SHP77 treated with DMSO at 0.1 percent for 48 hours (cell line): ENCODE measurements at regions not wholly inside any gene's neighbourhood (a gene's known extent, or its start where the extent isn't known, plus 50 kb on each side); places are given as distances from the start of the nearest gene placed in this dataset.
"Not testable (repeated sequence)": the region's sequence is repeated elsewhere in the genome, so short reads cannot be mapped to it uniquely, and the experiment has no call there.

Experiments used
- DNase-seq: peaks from one replicate; lab custom pipeline; 2025; lab: John Stamatoyannopoulos, UW

DNA sequence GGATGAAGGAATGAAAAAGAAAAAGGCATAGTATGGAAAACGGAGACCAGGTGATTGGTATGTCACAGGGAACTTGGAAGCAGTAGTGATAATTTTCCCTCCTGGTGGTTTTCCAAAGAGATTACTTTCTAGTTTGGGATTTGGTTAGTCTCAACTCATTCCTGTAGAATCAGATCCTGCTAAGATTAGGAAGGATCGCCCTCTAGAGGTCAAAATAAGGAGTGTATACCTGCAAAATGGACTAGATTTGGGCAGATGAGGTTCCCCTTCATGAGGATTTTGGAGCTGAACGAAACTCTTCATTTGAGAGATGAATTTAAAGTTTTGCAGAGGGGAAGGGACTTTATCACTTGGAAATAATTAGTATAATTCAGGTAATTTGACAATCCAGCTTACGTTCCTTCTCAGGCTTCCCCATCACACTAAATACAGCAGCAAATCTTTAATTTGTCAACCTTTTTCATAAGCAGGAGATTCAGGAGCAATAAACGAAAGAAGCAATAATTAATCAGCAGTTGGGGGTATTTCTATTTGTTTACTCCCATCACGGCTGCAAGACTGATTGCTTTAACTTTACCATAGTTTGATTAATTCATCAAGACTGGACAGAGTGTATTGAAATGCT, 65.2 kb downstream of the CCDC195 start:
- peak; percentile 42 for DNase-seq

DNA sequence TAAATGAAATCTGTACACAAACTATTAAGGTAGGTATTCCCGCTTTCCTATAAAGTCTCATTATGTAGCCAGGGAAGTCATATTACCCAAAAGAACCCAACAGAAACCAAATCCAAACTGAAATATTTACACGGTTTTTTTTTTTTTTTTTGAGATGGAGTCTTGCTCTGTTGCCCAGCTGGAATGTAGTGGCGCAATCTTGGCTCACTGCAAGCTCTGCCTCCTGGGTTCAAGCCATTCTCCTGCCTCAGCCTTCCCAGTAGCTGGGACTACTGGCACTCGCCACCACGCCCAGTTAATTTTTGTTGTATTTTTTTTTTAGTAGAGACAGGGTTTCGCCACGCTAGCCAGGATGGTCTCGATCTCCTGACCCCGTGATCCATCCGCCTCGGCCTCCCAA, 62.5 kb upstream of the CUL3 start:
- not testable (repeated sequence) for DNase-seq

DNA sequence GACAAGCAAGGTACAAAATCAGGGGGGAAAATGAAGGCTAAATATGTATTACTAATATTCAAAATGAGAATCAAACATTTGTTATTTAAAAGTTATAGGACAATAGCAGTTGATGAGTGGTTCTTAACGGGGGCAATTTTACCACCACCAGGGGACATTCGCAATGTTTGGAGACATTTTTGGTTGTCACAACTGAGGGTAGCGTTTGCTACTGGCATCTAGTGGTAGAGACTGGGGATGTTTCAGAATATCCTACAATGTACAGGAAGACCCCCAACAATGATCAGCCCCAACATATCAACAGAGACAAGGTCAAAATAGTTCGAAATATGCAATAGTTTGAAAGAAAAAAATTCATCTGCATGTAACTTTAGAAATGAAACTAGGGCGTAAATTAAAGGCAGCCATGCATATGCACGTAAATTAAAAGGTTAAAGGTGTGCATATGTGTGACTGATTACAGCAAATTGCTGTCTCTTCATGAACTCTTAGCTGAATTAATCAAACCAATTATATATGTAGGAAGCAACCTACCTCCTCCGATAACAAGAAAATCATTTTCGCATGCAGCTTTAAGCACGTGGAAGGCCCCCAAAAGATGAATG, 61.2 kb upstream of the CUL3 start:
- no peak for DNase-seq

DNA sequence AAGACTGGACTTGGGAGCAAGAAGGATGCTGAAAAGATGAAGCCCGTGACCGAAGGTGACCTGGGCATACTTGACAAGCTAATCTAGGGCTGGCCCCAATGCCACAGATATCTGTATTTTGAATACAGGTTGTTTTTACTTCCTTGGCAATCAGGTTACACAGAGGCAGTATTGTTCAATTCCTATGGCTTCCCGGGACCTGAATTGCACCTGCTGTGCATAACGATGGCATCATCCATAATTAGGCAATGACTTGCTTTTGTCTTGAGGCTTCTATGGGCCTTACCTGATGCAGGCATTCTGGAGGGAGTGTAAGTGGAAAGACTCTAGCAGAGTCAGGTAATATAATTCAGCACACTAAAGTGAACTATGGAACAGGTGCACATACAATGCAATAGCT, 60.6 kb upstream of the CUL3 start:
- no peak for DNase-seq

DNA sequence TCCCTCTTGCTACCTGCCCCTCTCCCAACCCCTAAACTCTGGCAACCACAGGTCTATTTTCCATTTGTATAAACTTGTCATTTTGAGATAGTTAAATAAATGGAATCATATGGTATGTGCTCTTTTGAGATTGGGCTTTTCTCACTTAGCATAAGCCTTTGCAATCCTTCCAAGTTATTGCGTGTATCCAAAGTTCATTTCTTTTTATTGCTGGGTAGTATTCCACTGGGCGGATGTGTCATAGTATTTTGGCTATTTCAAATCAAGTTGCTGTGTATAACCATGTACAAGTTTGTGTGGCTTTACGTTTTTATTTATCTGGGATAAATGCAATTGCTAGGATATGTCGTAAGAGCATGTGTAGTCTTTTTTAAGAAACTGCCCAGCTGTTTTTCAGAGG, 55.5 kb upstream of the CUL3 start:
- no peak for DNase-seq

DNA sequence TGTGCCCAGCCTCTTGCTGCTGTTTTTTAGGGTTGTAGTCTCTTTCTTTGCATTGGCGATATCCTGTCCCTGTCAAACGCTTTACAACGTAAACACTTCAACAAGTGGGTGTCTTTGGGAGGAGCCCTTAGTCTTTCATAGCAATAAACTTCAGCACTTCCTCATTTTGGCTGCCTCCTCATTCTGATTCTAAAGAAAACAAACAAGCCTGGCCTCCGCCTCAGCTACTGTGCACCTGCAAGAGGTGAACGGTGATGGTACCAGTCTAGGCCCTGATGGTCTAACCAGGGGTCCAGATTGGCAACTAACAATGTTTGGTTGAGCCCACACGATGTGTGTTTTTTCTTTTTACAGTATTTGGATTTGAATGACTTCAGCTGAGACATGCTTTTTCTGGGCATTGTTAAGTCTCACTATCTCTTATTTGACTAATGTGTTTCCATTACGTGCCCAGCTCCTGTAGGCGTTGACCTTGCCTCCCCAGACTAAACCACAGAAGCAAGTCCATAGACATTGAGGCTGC, 53.2 kb upstream of the CUL3 start:
- no peak for DNase-seq
